ENCODE measurements at regions not wholly inside any gene's neighbourhood (a gene's known extent, or its start where the extent isn't known, plus 50 kb on each side); places are given as distances from the start of the nearest gene placed in this dataset.

- no peak for DNase-seq (ENCODE audit: low spot score)
- H3K27ac ChIP-seq: peak overlapping the region; percentile 16 to 75
These were observed 456.1 kb downstream of the AEBP2 start for GRCh38 chr12:19895246-19896020.

GRCh38 chr12:19896041-19896440, 456.7 kb downstream of the AEBP2 start:
- Histone ChIP-seq H3K9me3 (no peaks in the 10 kb centered on the region), H3K36me3 (no peaks in the 10 kb centered on the region), H3K27me3 (no peaks in the 10 kb centered on the region), H3K4me1 (peaks cover 0 to 29% of the 10 kb centered on the region in 2 donors), H3K4me3 (no peak overlapping the region), H3K27ac (peak overlapping the region; percentile 16 to 75)
- TF ChIP-seq CTCF (IDR thresholded peaks at IDR 0.05): no peak
- no peak for DNase-seq (ENCODE audit: low spot score)

More at GRCh38 chr12:19895246-19896020, 456.1 kb downstream of the AEBP2 start:
- H3K36me3 ChIP-seq: no peaks in the 10 kb centered on the region
- peaks cover 0 to 29% of the 10 kb centered on the region in 2 donors for H3K4me1 ChIP-seq
- TF ChIP-seq CTCF (IDR thresholded peaks at IDR 0.05): no peak
- H3K27me3 ChIP-seq: no peaks in the 10 kb centered on the region
- no peaks in the 10 kb centered on the region for H3K9me3 ChIP-seq
- H3K4me3 ChIP-seq: no peak overlapping the region

GRCh38 chr12:19896534-19896933, 457.2 kb downstream of the AEBP2 start:
- Histone ChIP-seq H3K4me1 (peaks cover 0 to 29% of the 10 kb centered on the region in 2 donors), H3K4me3 (no peak overlapping the region), H3K27me3 (no peaks in the 10 kb centered on the region), H3K27ac (no peak overlapping the region), H3K36me3 (no peaks in the 10 kb centered on the region), H3K9me3 (no peaks in the 10 kb centered on the region)
- TF ChIP-seq CTCF (IDR thresholded peaks at IDR 0.05): no peak
- no peak for DNase-seq (ENCODE audit: low spot score)

GRCh38 chr12:19897900-19898408, 458.7 kb downstream of the AEBP2 start:
- H3K27ac ChIP-seq: peak overlapping the region in 1 of 2 donors; percentile 60
- H3K36me3 ChIP-seq: no peaks in the 10 kb centered on the region
- H3K27me3 ChIP-seq: no peaks in the 10 kb centered on the region
- H3K4me1 ChIP-seq: peaks cover 0 to 23% of the 10 kb centered on the region in 2 donors
- DNase-seq (ENCODE audit: low spot score): no peak
- H3K9me3 ChIP-seq: no peaks in the 10 kb centered on the region
- no peak overlapping the region for H3K4me3 ChIP-seq
- TF ChIP-seq CTCF (IDR thresholded peaks at IDR 0.05): no peak

GRCh38 chr12:19901841-19902240, 462.5 kb downstream of the AEBP2 start:
- no peak for TF ChIP-seq CTCF (IDR thresholded peaks at IDR 0.05)
- no peaks in the 10 kb centered on the region for H3K27me3 ChIP-seq
- H3K4me1 ChIP-seq: peaks cover 0 to 6% of the 10 kb centered on the region in 2 donors
- no peaks in the 10 kb centered on the region for H3K36me3 ChIP-seq
- no peak overlapping the region for H3K4me3 ChIP-seq
- H3K9me3 ChIP-seq: no peaks in the 10 kb centered on the region
- DNase-seq (ENCODE audit: low spot score): no peak
- H3K27ac ChIP-seq: no peak overlapping the region
